ENCODE measurements at regions not wholly inside any gene's neighbourhood (a gene's known extent, or its start where the extent isn't known, plus 50 kb on each side); places are given as distances from the start of the nearest gene placed in this dataset.
"Not testable (repeated sequence)": the region's sequence is repeated elsewhere in the genome, so short reads cannot be mapped to it uniquely, and the experiment has no call there.

DNA sequence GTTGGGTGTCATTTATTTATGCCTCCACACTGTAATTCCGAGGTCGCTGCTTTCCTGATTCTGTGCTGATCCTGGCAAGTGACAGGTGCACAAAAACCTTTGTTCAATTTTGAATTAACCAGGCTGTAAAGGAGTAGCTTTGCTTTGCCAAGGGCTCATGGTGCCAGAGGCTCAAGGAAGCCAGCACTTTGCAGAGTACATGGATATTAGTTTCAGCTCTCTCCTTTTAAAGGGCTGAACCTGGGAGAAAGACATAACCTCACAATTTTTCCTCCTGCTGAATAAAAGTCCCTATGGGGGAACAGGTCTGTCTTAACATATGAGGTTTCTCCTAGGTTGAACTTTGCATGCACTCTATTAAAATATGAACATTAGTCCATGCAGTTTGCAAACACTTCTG, 227.6 kb upstream of the WSB1 start:
- DNase-seq: no peak

DNA sequence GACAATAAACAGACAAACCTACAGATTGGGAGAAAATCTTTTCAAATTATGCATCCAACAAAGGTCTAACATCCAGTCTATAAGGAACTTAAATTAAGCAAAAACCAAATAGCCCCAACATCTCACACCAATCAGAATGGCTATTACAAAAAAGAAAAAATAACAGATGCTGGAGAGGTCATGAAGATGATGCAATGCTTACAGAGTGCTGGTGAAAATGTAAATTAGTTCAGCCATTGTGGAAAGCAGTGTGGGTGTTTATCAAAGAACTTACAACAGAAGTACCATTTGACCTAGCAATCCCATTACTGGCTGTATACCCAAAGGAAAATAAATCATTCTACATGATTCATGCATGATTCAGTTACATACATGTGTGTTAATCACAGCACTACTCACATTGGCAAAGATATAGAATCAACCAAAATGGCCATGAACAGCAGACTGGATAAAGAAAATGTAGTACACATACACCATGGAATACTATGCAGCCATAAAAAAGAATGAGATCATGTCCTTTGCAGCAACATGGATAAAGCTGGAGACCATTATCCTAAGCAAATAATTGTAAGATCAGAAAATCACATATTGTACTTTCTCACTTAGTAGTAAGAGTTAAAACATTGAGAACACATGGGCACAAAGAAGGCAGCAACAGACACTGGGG, 223.9 kb upstream of the WSB1 start:
- DNase-seq: no peak

DNA sequence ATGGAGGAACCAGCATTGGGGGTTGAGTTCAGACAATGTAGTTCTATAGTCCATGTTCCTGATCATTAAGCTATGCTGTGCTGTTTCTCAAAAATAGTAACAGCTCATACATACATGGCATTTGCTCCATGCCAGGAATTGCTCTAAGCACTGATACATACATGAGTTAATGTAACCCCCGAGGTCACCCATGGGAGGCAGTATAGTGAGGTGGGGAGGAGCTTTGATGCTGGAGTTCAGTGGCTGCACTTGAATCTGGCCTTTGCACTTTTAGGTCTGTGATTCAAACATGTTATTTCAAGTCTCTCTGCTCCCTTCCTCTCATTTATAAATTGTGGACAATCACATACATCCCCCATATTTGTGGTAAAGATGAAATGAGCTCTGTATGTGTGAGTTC, 223.1 kb upstream of the WSB1 start:
- no peak for DNase-seq

DNA sequence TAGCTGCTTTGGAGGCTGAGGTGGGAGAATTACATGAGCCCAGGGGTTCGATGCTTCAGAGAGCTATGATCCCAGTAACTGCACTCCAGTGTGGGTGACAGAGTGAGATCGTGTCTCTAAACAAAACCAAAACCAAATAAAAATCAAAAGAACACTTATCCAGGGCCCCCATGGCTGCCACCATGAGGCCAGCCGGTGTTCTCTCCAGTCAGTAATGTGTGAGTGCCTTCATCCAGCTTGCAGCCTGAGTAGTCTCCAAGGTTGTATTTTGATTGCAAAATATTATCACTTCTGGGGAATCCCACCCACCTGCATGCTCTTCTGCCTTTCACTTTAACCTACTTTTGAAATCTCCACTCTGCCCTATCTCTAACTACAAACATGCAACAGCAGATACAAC, 221.0 kb upstream of the WSB1 start:
- no peak for DNase-seq

DNA sequence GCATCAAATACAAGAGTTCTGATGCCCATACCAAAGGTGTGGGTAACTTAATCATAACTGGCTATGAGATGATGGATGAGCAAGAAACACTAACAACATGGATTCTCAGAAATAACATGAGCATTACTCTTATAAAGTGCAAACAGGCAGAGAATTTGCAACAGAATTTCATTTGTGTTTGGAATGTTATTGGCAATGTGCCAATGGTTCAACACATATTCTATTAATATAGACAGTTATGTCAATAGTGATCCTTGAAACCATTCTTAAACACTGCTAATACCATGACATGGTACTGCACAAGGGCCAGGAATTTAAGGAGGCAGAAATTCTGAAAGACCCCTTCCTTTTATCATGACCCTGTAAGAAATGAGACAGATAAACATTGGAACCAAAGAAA, 217.1 kb upstream of the WSB1 start:
- DNase-seq: no peak

DNA sequence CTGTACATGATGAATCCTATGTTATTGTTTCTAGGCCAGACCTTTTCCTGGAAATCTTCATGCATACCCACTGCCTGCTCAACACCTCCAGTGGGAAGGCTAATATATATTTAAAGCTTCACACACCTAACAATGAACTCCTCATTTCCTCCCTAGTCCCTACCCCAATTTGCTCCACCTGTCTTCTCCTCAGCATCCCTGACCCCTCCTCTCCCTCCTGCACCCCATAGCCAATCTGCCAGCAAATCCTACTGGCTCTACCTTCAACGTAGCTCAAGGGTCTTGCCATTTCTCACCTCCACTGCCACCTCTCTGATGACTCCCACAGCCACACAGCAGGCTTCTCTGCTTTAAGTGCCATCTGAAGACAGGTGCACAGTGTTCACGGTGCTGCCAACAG, 215.6 kb upstream of the WSB1 start:
- no peak for DNase-seq

DNA sequence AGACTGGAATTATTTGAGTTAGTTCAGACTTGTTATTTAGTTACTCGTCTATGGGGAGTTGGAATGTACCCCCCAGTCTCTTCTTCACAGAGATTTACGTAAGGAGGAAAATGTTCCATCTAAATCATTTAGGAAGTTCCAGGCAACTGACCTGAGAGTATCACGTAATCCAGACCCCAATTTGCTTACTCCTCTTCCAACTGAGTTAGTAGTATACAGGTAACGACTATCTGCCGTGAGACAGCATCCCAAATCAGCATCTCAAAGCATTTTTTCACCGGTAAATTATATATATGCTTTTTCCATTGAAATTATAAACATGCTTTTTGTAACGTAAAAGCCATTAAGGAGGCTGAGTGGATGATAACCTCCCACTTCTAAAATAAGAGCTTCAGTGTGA, 214.3 kb upstream of the WSB1 start:
- no peak for DNase-seq

DNA sequence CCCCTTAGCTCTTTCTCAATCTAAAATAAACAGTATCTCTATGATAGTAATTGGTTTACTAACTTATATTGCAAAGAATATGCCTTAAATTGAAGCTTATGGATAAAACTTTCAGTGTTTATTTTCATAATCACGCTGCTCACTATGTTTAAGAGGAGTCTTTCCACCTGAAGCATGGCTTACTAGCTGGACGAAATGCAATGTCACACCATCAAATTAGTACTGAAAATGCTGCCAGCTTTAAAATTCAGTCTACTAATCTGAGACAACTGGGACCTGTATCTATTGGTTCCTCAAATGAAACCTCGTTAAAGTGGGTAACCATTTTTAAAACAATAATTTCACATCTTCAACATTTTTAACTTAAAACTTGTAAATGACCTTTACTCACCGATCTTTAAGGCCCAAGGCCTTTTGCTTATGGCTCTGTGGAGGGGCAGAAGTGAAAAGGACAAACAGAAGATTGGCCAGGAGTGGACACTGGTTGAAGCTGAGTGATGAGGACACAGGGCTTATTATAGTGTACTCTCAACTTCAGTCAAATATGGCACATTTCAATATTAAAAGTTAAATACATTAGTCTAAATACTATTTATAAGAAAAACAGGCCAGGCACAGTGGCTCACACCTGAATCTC, 212.8 kb upstream of the WSB1 start:
- no peak for DNase-seq

DNA sequence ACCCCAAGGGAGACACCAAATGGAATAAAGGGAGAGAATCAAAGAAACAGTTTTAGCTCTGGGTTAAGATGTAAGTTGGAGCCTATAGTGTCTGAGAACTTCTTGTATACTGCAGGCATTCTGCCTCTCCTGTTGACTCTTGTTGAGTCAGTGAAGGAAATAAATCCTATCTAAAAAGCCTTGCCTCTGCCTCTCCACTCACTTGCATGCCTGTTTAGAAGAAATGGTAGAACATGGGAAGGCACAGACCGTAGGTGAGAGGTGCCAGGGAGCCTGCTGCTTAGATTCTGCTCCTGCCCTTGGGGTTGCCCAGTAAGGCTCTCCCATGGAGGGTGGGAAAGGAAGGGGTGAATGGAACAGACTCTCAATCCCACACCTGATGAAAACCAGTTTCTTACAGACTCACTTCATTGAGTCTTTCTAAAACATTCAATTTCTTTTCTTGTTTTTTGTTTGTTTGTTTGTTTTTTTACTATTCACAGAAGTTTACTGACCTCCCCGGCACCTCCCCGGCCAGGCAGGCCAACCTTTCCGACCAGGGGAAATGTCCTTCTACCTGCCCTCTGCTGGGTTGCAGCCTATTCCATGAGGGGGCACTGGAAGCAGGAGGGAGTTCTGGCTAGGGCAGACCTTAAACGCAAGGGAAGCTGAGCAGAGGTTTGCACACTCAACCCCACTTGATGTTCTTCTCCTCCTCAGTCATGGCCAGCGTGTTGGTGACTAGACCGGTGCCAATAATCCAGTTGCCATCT, 211.7 kb upstream of the WSB1 start:
- no peak for DNase-seq

DNA sequence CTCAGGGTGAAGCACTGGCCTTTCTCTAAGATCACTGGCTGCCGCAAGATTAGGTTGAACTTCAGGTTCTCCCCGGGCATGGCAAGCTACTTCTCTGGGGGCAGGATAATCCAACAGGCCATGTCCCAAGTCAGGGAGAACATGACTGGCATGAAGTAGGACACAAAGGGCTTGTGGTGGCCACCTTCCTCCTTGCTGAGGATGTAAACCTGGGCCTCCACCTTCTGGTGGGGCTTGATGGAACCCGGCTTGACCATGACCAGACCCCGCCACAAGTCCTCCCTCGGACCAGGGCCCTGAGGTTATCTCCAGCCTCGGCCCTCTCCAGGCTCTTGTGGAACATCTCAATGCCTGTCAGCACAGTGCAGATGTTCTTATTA, 211.1 kb upstream of the WSB1 start:
- DNase-seq: no peak

DNA sequence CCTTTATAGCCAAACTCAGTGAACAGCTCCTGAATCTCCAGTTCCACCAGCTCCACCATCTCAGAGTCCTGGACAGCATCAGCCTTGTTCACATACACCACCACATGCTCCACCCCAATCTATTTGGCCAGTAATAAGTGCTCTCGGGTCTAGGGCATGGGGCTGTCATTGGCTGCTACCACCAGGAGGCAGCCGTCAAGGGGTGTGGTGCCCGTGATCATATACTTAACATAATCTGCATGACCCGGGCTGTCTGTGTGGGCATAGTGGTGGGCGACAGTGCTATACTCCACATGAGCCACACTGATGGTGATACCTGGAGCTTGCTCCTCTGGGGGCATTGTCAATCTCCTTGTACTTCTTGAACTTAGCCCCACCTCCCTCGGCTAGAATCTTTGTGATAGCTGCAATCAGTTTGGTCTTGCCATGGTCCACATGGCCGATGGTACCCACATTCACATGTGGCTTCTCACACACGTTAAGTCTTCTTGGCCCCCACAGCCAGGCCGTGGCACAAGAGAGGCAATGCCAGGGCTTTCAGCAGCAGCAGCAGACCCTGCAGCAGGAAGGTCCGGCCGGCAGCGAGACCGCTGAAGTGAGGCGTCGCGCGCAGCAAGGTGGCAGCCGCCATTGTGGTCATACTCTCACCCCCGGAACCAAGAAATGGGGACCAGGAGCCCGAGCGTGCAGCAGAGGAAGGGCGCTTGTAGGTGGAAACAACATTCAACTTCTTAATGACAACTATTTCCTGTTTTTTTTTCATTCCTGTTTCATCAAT, 210.3 kb upstream of the WSB1 start:
- DNase-seq: no peak

DNA sequence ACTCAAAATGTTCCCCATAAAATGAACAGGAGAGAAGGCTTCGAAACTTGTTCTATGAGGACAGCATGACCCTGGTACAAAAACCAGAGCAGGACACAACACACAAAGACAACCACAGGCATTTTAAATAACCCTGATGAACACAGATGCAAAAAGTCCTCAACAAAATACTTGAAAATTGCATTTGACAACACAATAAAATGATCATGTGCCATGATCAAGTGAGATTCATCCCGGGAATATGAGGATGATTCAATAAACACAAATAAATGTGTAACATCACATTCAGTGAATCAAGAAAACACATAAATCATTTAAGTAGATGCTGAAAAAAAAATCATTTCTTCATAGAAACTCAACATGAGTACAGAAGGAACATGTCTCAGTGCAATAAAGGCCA, 208.4 kb upstream of the WSB1 start:
- no peak for DNase-seq

DNA sequence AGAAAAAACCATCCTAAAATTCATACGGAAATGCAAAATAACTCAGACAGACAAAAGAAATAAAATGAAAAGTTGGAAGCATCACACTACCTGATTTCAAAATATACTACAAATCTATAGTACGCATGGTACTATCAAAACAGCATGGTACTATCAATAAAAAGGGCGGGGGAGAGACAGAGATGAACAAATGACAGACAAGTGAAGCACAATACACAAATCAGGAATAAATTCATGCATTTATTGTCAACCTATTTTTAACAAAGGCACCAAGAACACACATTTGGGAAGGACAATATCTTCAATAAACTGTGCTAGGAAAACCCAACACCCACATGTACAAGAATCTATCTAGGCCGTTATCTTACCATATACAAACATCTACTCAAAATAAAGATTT, 207.4 kb upstream of the WSB1 start:
- DNase-seq: no peak

DNA sequence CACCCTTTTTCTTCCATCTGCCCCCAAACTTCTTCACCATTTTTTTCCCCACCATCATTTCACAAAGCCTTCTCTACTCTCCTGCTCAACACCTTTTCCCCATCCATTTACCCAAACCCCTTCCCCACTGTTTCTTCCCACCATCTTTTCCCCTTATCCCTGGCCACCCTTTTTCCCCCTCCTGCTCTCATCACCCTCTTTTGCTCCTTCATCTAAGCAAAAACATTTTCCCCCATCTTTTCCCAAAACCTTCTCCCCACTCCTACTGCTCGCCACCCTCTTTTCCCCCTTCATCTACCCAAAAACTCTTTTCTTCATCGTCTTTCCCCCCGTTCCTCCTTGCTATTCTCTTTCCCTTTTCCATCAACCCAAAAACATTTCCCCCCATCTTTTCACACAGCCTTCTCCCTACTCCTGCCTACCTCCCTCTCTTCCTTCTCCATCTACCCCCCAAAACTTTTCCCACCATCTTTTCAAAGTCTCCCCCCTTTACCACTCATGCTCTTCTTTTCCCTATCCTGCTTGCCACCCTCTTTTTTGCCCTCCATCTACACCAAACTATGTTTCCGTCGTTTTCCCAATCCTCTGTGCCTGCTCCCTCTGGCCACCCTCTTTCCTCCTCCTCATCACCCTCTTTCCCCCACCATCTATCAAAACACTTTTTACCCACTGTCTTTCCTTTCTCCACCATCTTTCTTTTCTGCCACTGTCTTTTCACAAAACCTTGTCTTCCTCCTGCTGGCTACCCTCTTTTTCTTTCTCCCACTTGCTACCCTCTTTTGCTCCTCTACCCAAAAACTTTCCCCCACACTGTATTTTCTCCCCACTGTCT, 205.8 kb upstream of the WSB1 start:
- DNase-seq: no peak

DNA sequence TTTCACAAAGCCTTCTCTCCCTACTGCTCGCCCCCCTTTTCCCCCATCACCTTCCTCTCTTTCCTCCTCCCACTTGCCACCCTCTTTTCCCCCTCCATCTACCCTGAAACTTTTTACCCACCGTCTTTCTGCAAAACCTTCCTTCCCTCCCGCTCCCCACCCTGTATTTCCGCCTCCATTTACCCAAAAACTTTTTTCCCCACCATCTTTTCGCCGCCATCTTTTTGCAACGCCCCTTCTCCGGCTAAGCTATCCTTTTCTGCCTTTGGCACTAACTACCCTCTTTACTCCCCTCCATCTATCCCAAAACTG, 205.2 kb upstream of the WSB1 start:
- DNase-seq: no peak

DNA sequence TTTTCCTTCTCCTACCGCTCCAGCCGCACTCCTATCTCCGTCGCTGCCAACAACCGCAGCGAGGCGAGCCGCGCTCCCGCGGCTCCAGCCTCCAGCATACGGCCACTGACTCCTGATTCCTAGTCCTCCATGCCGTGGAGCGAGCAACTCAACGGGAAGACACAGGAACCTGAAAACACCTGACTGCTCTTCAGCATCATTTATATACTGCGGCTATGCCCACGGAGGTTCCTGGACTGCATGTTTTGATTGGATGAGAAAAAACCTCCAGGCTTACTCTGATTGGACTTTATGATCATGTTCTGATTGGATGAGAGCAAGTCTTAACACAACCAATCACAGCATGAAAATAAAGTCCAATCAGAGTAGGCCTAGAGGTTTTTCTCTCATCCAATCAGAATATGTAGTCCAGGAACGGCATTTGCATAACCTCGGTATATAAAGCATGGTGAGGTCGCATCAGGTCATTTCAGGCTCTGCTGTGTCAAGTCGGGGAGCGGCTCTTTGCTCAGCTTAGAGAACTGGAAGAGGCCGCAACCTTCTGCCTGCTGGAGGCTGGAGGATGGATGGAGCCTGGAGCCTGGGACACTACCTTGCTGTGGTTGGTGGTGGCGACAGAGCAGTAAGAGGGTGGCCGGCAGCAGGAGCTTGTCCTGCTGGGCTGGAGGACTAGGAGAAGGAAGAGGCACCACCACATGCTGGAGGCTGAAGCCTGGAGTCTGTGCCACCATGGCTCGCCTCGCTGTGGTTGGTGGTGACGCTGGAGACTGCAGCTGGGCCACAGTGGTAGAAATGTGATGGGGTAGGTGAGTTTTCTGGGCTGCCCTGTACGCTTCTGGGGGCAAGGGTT, 204.6 kb upstream of the WSB1 start:
- not testable (repeated sequence) for DNase-seq

DNA sequence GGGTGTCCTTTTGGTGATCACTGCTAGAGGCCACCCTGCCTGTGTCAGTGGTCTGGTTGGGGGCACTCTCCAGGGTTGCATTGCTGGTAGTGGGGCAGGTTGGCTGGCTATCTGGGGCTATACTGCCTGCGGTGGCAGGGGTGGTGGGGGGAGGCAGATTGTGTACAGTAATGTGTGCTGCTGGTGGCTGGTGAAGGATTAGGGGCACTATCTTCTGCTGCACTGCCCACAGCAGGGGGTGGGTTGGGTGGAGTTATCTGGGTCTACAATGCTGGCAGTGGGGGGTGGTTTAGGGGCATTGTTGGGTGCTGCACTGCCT, 204.0 kb upstream of the WSB1 start:
- no peak for DNase-seq

DNA sequence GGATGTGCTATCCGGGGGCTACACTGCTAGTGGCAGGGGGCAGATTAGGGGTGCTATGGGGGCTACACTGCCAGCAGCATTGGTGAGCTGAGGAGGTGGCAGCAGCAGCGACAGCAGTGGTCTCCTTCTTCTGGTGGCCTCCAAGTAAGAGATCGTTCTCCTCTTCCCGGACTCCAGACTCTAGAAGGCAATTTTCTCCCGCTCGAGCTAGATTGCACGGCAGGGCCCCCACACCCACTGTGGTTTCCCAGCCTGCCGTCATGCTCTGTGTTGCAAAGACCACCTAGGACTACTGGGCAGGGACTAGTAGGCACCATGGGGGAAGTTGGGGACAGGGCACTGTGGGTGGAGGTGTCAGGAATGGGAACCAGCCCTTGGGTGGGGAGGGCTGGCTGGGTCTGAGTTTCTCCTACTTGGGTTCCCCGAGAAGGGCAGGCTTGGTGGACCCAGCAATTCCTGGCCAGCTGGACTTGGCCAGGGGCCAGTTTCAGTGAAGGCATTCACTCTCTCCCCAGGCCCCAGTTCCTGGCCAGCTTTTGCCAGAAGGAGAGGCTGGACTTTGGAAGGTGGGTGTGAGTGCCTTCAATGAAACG, 203.4 kb upstream of the WSB1 start:
- DNase-seq: not testable (repeated sequence)

DNA sequence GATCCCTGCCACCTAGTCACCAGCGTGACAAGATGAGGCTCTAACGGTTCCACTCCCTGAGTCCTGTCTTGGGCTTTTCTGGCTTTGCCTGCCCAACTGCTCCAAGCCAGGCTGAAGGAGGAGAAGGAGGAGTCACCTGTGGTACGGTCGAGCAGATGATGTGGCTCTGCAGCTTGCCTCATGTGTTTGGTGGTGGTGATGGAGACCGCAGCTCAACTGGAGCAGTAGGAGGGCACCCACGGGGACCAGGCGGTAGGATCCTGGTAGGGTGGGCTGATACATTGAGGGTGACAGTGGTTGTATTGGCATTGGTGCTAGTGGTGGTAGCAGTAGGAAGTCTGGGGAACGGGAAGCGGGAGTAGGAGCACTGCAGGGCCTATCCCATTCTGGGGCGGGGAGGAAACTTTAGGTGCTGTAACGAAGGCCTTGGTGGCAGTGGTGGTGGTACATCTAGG, 202.8 kb upstream of the WSB1 start:
- DNase-seq: no peak

DNA sequence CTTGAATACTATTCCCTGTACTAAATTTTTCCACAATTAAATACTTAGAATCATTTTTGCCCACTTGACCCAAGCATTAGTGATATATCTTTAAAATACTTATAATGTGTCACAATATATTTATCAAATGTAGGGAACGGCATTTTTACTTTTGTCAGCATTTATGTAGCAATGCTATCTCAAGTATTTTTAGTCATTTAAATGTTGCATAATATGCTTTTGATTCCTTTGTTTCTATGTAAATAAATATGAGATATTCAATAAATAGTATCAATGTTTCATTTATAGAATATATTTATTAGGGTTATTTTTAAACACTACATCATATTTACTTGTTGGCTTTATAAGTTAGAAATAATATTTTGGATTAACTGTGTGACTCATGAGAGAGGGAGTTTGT, 199.7 kb upstream of the WSB1 start:
- not testable (repeated sequence) for DNase-seq

DNA sequence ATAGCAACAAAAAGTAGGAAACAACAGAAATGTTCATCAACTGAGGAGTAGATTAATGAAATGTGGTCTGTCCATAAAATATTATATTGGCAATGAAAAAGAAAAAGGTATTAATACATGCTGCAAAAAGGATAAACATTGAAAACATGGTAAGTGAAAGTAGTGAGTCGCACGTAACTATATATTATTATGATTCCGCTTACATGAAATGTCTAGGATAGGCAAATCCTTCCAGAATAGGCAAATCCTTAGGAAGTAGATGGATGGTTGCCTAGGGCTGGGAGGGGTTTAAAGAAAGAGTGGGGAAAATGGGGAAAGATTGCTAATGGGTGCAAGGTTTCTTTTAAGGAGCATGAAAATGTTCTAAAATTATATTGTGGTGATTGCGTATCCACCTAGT, 198.1 kb upstream of the WSB1 start:
- DNase-seq: not testable (repeated sequence)

DNA sequence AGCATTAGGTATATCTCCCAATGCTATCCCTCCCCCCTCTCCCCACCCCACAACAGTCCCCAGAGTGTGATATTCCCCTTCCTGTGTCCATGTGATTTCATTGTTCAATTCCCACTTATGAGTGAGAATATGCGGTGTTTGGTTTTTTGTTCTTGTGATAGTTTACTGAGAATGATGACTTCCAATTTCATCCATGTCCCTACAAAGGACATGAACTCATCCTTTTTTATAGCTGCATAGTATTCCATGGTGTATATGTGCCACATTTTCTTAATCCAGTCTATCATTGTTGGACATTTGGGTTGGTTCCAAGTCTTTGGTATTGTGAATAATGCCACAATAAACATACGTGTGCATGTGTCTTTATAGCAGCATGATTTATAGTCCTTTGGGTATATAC, 194.6 kb upstream of the WSB1 start:
- not testable (repeated sequence) for DNase-seq

Measured in activated CD8-positive, alpha-beta memory T cell treated with anti-CD3 and anti-CD28 coated beads, Interleukin-2, amount 50 U/mL, for 48 hours (primary cell).